Mesenchymal stem cell (in vitro differentiated cells and primary cell): ENCODE measurements at regions not wholly inside any gene's neighbourhood (a gene's known extent, or its start where the extent isn't known, plus 50 kb on each side); places are given as distances from the start of the nearest gene placed in this dataset.

ENCODE experiments used
- DNase-seq: peaks from one replicate; pipeline ENCODE4 v3.0.0-alpha.2; 2013
- H2AFZ ChIP-seq: one replicate; pipeline ENCODE4 v1.6.1; 2013; ENCODE audit warnings: low read depth, mild to moderate bottlenecking, control low read depth, inconsistent platforms, low read length, moderate library complexity
- H2AK5ac ChIP-seq: 2 replicates; pipeline ENCODE4 v1.6.1; 2013; ENCODE audit warnings: low read length, moderate library complexity, mild to moderate bottlenecking, inconsistent platforms; ENCODE audit not compliant: severe bottlenecking
- H2BK120ac ChIP-seq: one replicate; pipeline ENCODE4 v1.6.1; 2013; ENCODE audit warnings: low read depth, mild to moderate bottlenecking, inconsistent platforms, low read length, moderate library complexity
- H2BK12ac ChIP-seq, 2 experiments: one replicate each; pipeline ENCODE4 v1.6.1; 2013; ENCODE audit warnings: inconsistent platforms in 2 of 2, low read length in 2 of 2, mild to moderate bottlenecking in 2 of 2, moderate library complexity in 2 of 2, control low read depth in 1 of 2
- H2BK15ac ChIP-seq: one replicate; pipeline ENCODE4 v1.6.1; 2013; ENCODE audit warnings: mild to moderate bottlenecking, low read depth, inconsistent platforms; ENCODE audit not compliant: poor library complexity, severe bottlenecking
- H2BK5ac ChIP-seq: 2 replicates; pipeline ENCODE4 v1.6.1; 2013; ENCODE audit warnings: low read depth, mild to moderate bottlenecking, low read length, control low read depth, inconsistent platforms; ENCODE audit not compliant: poor library complexity, severe bottlenecking
- H3K14ac ChIP-seq, 2 experiments: one replicate each; pipeline ENCODE4 v1.6.1; 2013; ENCODE audit warnings: inconsistent platforms in 2 of 2, low read length in 2 of 2, control low read depth in 1 of 2, mild to moderate bottlenecking in 1 of 2, moderate library complexity in 1 of 2
- H3K18ac ChIP-seq, 2 experiments: one replicate each; pipeline ENCODE4 v1.6.1; 2013; ENCODE audit warnings: inconsistent platforms in 2 of 2, low read length in 2 of 2, control low read depth in 1 of 2, low read depth in 1 of 2, mild to moderate bottlenecking in 1 of 2
- H3K23ac ChIP-seq, 2 experiments: one replicate each; pipeline ENCODE4 v1.6.1; 2013; ENCODE audit warnings: inconsistent platforms in 2 of 2, low read length in 2 of 2, mild to moderate bottlenecking in 2 of 2, moderate library complexity in 2 of 2, control low read depth in 1 of 2
- H3K27ac ChIP-seq: 2 replicates; pipeline ENCODE4 v1.5.1; 2013; ENCODE audit warnings: mild to moderate bottlenecking, moderate library complexity, low read length, control low read depth, inconsistent platforms; ENCODE audit not compliant: poor library complexity, severe bottlenecking
- H3K27me3 ChIP-seq, 2 experiments: 2 replicates each; pipeline versions ENCODE4 v1.6.1 to v1.7.0; 2013; ENCODE audit warnings: low read length in 2 of 2, mild to moderate bottlenecking in 2 of 2, moderate library complexity in 2 of 2, control low read depth in 1 of 2, inconsistent platforms in 1 of 2; ENCODE audit not compliant: control insufficient read depth in 1 of 2, insufficient read depth in 1 of 2
- H3K36me3 ChIP-seq, 2 experiments: 2 replicates each; pipeline versions ENCODE4 v1.6.1 to v1.7.0; 2013; ENCODE audit warnings: low read length in 2 of 2, control low read depth in 1 of 2, inconsistent platforms in 1 of 2, low read depth in 1 of 2, mild to moderate bottlenecking in 1 of 2; ENCODE audit not compliant: insufficient read depth in 2 of 2, control insufficient read depth in 1 of 2
- H3K4ac ChIP-seq, 2 experiments: one replicate each; pipeline ENCODE4 v1.6.1; 2013; ENCODE audit warnings: inconsistent platforms in 2 of 2, low read length in 2 of 2, mild to moderate bottlenecking in 2 of 2, moderate library complexity in 2 of 2, control low read depth in 1 of 2, low read depth in 1 of 2
- H3K4me1 ChIP-seq: 2 replicates; pipeline ENCODE4 v1.6.1; 2013; ENCODE audit warnings: low read depth, low read length, control low read depth; ENCODE audit not compliant: control insufficient read depth, insufficient read depth
- H3K4me2 ChIP-seq: 2 replicates; pipeline ENCODE4 v1.6.1; 2013; ENCODE audit warnings: low read length, mild to moderate bottlenecking, inconsistent platforms; ENCODE audit not compliant: poor library complexity, severe bottlenecking
- H3K4me3 ChIP-seq, 2 experiments: 2 replicates each; pipeline versions ENCODE4 v1.5.1 to v1.7.0; 2013; ENCODE audit warnings: low read length in 2 of 2, mild to moderate bottlenecking in 2 of 2, control low read depth in 1 of 2, low read depth in 1 of 2; ENCODE audit not compliant: insufficient read depth in 1 of 2
- H3K79me1 ChIP-seq: replicated peaks from 2 replicates; pipeline ENCODE4 v1.6.1; 2013; ENCODE audit warnings: mild to moderate bottlenecking, control low read depth, low read length, inconsistent platforms; ENCODE audit not compliant: poor library complexity, severe bottlenecking
- H3K9ac ChIP-seq: 2 replicates; pipeline ENCODE4 v1.7.0; 2013; ENCODE audit warnings: mild to moderate bottlenecking, low read length, moderate library complexity
- H3K9me3 ChIP-seq: 2 replicates; pipeline ENCODE4 v1.7.0; 2013; ENCODE audit warnings: mild to moderate bottlenecking, low read length; ENCODE audit not compliant: control insufficient read depth
- H4K8ac ChIP-seq: one replicate; pipeline ENCODE4 v1.6.1; 2013; ENCODE audit warnings: inconsistent platforms, mild to moderate bottlenecking, low read length, moderate library complexity
- H4K91ac ChIP-seq: one replicate; pipeline ENCODE4 v1.6.1; 2013; ENCODE audit warnings: mild to moderate bottlenecking, low read length, inconsistent platforms
- WGBS: methylation state at CpG from one replicate; pipeline ENCODE4 v1.1.7; 2013; ENCODE audit warnings: mixed read lengths; 5-methylcytosine and 5-hydroxymethylcytosine counted together

GRCh38 chr10:85048644-85049043 is 720.3 kb downstream of the CCSER2 start:
- no peak overlapping the region for H3K27ac ChIP-seq
- no peak overlapping the region for H2BK5ac ChIP-seq
- WGBS = 93% methylated on average over 2 of the region's 2 CpGs
- H4K91ac ChIP-seq = no peak overlapping the region
- H3K79me1 ChIP-seq = no peaks in the 10 kb centered on the region
- H3K4me1 ChIP-seq = no peaks in the 10 kb centered on the region
- peaks cover 19% of the 10 kb centered on the region for H3K9me3 ChIP-seq
- H2BK12ac ChIP-seq = no peak overlapping the region
- H3K27me3 ChIP-seq = no peaks in the 10 kb centered on the region
- H3K4ac ChIP-seq = no peak overlapping the region
- no peak for DNase-seq
- no peak overlapping the region for H3K14ac ChIP-seq
- H3K18ac ChIP-seq = no peak overlapping the region
- H4K8ac ChIP-seq = no peak overlapping the region
- no peak overlapping the region for H2AK5ac ChIP-seq
- H3K4me3 ChIP-seq = no peak overlapping the region
- H3K9ac ChIP-seq = no peak overlapping the region
- no peak overlapping the region for H2AFZ ChIP-seq
- no peak overlapping the region for H2BK15ac ChIP-seq
- no peak overlapping the region for H3K23ac ChIP-seq
- H2BK120ac ChIP-seq = no peak overlapping the region
- H3K36me3 ChIP-seq = no peaks in the 10 kb centered on the region
- no peak overlapping the region for H3K4me2 ChIP-seq

GRCh38 chr10:85060944-85061343 is 732.6 kb downstream of the CCSER2 start:
- Histone ChIP-seq H2AK5ac (no peak overlapping the region), H3K4me1 (no peaks in the 10 kb centered on the region), H3K14ac (no peak overlapping the region), H2BK15ac (no peak overlapping the region), H2AFZ (no peak overlapping the region), H3K18ac (no peak overlapping the region), H2BK5ac (no peak overlapping the region), H3K9ac (no peak overlapping the region), H4K8ac (no peak overlapping the region), H3K23ac (no peak overlapping the region), H3K27me3 (no peaks in the 10 kb centered on the region), H3K4me2 (no peak overlapping the region), H3K36me3 (no peaks in the 10 kb centered on the region), H2BK120ac (no peak overlapping the region), H3K4me3 (no peak overlapping the region), H3K9me3 (peaks cover 41% of the 10 kb centered on the region), H4K91ac (no peak overlapping the region), H2BK12ac (no peak overlapping the region), H3K4ac (no peak overlapping the region), H3K27ac (no peak overlapping the region), H3K79me1 (no peaks in the 10 kb centered on the region)
- DNase-seq = no peak
- 58% methylated on average over 2 of the region's 2 CpGs for WGBS

DNA sequence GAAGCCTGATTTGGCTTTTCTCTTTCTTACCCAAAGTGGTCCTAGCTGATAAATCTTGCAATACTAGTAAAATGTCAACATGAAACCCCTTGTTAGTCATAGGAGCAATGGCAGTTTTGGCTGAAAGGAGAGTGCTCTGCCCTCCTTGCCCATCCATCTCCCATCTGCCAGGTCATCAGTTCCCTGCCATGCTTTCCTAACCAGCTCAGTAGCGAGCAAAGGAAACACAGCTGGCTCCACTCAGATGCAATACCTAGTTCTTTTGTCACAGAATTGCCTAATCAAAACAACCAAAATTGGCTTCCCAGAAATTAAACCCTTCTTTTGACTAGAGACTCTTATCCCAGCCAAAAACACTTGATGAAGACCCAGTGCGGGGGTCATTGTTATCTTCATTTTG is 733.0 kb downstream of the CCSER2 start:
- H3K4me2 ChIP-seq = no peak overlapping the region
- no peak for DNase-seq
- no peak overlapping the region for H3K9ac ChIP-seq
- no peaks in the 10 kb centered on the region for H3K4me1 ChIP-seq
- H2BK15ac ChIP-seq = no peak overlapping the region
- H3K4me3 ChIP-seq = no peak overlapping the region
- no peak overlapping the region for H2BK120ac ChIP-seq
- WGBS = 76% methylated on average over 2 of the region's 2 CpGs
- no peaks in the 10 kb centered on the region for H3K36me3 ChIP-seq
- no peak overlapping the region for H3K18ac ChIP-seq
- H4K91ac ChIP-seq = no peak overlapping the region
- H3K23ac ChIP-seq = no peak overlapping the region
- no peak overlapping the region for H4K8ac ChIP-seq
- no peak overlapping the region for H3K14ac ChIP-seq
- H3K9me3 ChIP-seq = peaks cover 45% of the 10 kb centered on the region
- H3K79me1 ChIP-seq = no peaks in the 10 kb centered on the region
- no peaks in the 10 kb centered on the region for H3K27me3 ChIP-seq
- H2BK5ac ChIP-seq = no peak overlapping the region
- no peak overlapping the region for H3K27ac ChIP-seq
- H2AK5ac ChIP-seq = no peak overlapping the region
- no peak overlapping the region for H2BK12ac ChIP-seq
- H2AFZ ChIP-seq = no peak overlapping the region
- H3K4ac ChIP-seq = no peak overlapping the region

DNA sequence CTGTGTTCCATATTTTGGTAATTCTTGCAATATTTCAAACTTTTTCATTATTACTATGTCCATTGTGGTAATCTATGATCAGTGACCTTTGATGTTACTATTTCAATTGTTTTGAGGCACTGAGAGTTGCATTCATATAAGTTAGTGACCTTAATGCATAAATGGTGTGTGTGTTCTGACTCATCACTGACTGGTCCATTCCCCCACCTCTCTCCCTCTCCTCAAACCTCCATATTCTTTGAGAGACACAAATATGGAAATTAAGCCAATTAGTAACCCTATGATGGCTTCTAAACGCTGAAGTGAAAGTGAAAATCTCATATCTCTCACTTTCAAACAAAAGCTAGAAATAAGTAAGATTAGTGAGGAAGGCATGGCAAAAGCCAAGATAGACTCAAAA is 739.6 kb downstream of the CCSER2 start:
- H3K4ac ChIP-seq = no peak overlapping the region
- no peak overlapping the region for H3K4me2 ChIP-seq
- H3K27ac ChIP-seq = no peak overlapping the region
- H3K36me3 ChIP-seq = no peaks in the 10 kb centered on the region
- H3K9me3 ChIP-seq = peaks cover 25% of the 10 kb centered on the region
- H2BK12ac ChIP-seq = no peak overlapping the region
- no peak for DNase-seq
- no peak overlapping the region for H2BK5ac ChIP-seq
- H3K79me1 ChIP-seq = no peaks in the 10 kb centered on the region
- H2AFZ ChIP-seq = no peak overlapping the region
- H3K23ac ChIP-seq = no peak overlapping the region
- no peak overlapping the region for H3K18ac ChIP-seq
- H2AK5ac ChIP-seq = no peak overlapping the region
- WGBS = no CpG with 5 or more reads among the region's 1 CpG
- no peaks in the 10 kb centered on the region for H3K27me3 ChIP-seq
- no peak overlapping the region for H3K9ac ChIP-seq
- H3K14ac ChIP-seq = no peak overlapping the region
- H4K8ac ChIP-seq = no peak overlapping the region
- no peak overlapping the region for H2BK120ac ChIP-seq
- no peaks in the 10 kb centered on the region for H3K4me1 ChIP-seq
- no peak overlapping the region for H2BK15ac ChIP-seq
- no peak overlapping the region for H4K91ac ChIP-seq
- H3K4me3 ChIP-seq = no peak overlapping the region
